Right atrium auricular region (tissue), 2 donors: ENCODE measurements at regions not wholly inside any gene's neighbourhood (a gene's known extent, or its start where the extent isn't known, plus 50 kb on each side); places are given as distances from the start of the nearest gene placed in this dataset.

Experiments
- DNase-seq: peaks from one replicate; pipeline ENCODE4 v3.0.0-alpha.2; 2019; ENCODE audit warnings: low spot score
- H3K27ac ChIP-seq, 2 donors: fragments of 200-600 bp; sonication (generic); 1 replicate in 1 of 2; 2 replicates in 1 of 2; pipeline ENCODE4 v1.5.1; 2016 to 2019
- H3K27me3 ChIP-seq, 2 donors: fragments of 200-600 bp; sonication (generic); one replicate each; pipeline versions ENCODE4 v1.5.1 to v1.6.0; 2017 to 2019
- H3K36me3 ChIP-seq: fragments of 200-600 bp; sonication (generic); one replicate; pipeline ENCODE4 v1.5.1; 2016
- H3K4me1 ChIP-seq, 2 donors: fragments of 200-600 bp; sonication (generic); one replicate each; pipeline versions ENCODE4 v1.5.1 to v1.6.0; 2017 to 2019
- H3K4me3 ChIP-seq, 2 donors: fragments of 200-600 bp; sonication (generic); 1 replicate in 1 of 2; 2 replicates in 1 of 2; pipeline ENCODE4 v1.5.1; 2017 to 2019; ENCODE audit warnings: mild to moderate bottlenecking in 1 of 2, moderate library complexity in 1 of 2
- H3K9me3 ChIP-seq, 2 donors: fragments of 200-600 bp; sonication (generic); one replicate each; pipeline ENCODE4 v1.5.1; 2019
- TF ChIP-seq, protein P1 (sequence below), 2 donors: fragments of 200-600 bp; sonication (generic); IDR thresholded peaks; one replicate each; pipeline ENCODE4 v1.5.1; 2019; ENCODE audit warnings: antibody characterized with exemption in 2 of 2

DNA sequence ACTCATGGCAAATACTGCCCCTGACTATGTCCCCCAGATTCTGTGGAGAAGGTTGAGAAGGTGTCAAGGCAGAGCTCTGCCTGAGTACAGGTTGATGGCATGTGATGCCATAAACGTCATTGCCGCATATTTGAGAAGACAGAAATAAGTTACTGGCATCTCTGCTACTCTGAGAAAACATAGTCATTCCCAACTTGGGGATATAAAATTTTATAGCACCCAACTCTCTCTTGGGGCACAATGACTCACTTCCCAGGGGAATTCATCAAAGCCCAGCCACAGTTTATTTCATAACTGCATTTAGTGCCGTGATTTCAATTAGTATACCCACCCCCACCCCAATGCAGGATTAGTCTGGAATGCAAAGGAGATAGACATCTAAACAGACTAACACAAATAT, 101.9 kb upstream of the TNR start:
- Histone ChIP-seq H3K4me3 (no peak overlapping the region), H3K27ac (no peak overlapping the region), H3K9me3 (no peaks in the 10 kb centered on the region), H3K4me1 (no peaks in the 10 kb centered on the region), H3K36me3 (no peaks in the 10 kb centered on the region), H3K27me3 (no peaks in the 10 kb centered on the region)
- TF ChIP-seq, protein P1, sequence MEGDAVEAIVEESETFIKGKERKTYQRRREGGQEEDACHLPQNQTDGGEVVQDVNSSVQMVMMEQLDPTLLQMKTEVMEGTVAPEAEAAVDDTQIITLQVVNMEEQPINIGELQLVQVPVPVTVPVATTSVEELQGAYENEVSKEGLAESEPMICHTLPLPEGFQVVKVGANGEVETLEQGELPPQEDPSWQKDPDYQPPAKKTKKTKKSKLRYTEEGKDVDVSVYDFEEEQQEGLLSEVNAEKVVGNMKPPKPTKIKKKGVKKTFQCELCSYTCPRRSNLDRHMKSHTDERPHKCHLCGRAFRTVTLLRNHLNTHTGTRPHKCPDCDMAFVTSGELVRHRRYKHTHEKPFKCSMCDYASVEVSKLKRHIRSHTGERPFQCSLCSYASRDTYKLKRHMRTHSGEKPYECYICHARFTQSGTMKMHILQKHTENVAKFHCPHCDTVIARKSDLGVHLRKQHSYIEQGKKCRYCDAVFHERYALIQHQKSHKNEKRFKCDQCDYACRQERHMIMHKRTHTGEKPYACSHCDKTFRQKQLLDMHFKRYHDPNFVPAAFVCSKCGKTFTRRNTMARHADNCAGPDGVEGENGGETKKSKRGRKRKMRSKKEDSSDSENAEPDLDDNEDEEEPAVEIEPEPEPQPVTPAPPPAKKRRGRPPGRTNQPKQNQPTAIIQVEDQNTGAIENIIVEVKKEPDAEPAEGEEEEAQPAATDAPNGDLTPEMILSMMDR (IDR thresholded peaks at IDR 0.05): no peak
- no peak for DNase-seq

DNA sequence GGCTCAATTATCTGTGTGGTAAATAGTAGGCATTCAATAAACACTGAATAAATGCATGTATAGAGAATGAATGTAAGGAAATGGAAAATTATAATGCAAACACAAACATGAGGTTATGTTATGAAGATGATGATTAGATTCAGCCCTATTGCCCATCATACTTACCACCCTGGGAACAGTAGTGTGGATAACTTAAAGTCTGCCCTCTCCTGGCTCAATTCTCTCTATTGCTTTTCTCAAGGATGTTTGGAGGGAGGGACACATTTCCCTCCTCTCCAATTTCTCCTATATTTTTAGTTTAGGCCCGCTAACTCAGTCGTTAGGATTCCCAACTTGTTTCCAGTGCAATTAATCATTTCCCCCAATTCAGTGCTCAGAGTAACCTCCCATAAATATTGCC, 101.5 kb upstream of the TNR start:
- Histone ChIP-seq H3K4me1 (no peaks in the 10 kb centered on the region), H3K36me3 (no peaks in the 10 kb centered on the region), H3K27me3 (no peaks in the 10 kb centered on the region), H3K4me3 (no peak overlapping the region), H3K27ac (no peak overlapping the region), H3K9me3 (no peaks in the 10 kb centered on the region)
- TF ChIP-seq, protein P1 (IDR thresholded peaks at IDR 0.05): no peak
- no peak for DNase-seq

DNA sequence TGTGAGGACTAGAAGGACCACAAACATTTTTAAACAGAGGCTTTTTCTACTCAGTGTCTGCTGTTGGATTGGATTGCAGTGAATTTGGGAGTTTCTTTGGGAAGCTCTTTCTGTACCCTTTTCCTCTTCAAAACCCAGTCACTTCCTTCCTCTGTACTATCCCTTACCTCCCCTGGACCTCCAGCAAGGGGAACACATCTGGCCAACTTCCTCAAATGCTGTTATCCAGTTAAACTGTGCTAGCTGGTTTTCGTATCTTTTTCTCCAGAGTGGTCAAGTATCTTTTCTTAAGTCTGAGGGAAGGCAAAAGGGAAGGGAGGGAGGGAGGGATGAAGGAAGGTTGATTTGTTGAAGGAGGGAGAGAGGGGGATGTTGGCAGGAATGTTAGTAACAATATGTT, 99.2 kb upstream of the TNR start:
- H3K4me1 ChIP-seq: no peaks in the 10 kb centered on the region

DNA sequence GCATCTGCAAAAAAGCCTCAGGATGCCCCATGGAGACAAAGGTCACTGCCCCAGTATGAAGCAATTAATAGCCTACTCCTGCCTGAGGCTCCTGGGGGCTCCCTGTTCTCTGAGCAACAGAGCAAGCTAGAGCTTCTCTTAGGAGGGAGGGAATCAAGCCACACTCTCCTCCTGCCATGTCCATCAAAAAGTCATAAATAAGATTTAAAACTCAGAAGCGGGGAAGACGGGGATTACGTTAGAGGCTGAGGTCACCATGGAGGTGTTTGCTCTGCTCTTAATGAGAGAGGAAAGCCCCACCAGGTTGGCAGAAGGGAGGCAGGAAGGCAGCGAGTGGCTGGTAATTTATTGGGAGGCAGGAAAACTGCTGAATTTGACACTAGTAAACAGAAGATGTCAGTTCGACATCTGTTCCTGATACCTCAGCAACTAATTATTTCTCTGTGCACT, 98.4 kb upstream of the TNR start:
- Histone ChIP-seq H3K4me3 (no peak overlapping the region), H3K27ac (no peak overlapping the region), H3K4me1 (no peaks in the 10 kb centered on the region), H3K9me3 (no peaks in the 10 kb centered on the region), H3K27me3 (no peaks in the 10 kb centered on the region), H3K36me3 (no peaks in the 10 kb centered on the region)
- DNase-seq: no peak
- TF ChIP-seq, protein P1 (IDR thresholded peaks at IDR 0.05): no peak

More for the DNA sequence above, 99.2 kb upstream of the TNR start:
- Histone ChIP-seq H3K27ac (no peak overlapping the region), H3K27me3 (no peaks in the 10 kb centered on the region), H3K9me3 (no peaks in the 10 kb centered on the region), H3K4me3 (no peak overlapping the region), H3K36me3 (no peaks in the 10 kb centered on the region)
- TF ChIP-seq, protein P1 (IDR thresholded peaks at IDR 0.05): no peak
- DNase-seq: no peak

DNA sequence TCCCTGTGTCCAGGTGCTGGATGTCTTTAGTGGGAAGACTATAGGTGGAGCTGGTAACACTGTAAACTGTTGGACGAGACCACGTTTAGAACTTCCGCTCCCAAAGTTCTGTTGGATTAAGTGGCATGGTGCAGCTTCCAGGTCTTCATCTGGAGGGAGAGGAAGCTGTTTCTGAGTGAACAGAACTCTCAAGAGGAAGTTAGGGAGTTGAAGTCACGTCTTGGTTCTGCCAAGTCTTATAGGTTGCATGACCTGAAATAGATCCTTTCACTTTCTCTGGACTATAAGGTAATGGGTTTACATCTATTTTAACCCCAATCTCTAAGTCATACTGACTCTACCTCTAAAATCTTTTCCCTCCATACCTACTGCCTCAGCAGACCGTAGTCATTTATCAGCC, 97.4 kb upstream of the TNR start:
- Histone ChIP-seq H3K4me1 (no peaks in the 10 kb centered on the region), H3K27ac (no peak overlapping the region), H3K27me3 (no peaks in the 10 kb centered on the region), H3K36me3 (no peaks in the 10 kb centered on the region), H3K4me3 (no peak overlapping the region), H3K9me3 (no peaks in the 10 kb centered on the region)
- TF ChIP-seq, protein P1 (IDR thresholded peaks at IDR 0.05): no peak
- DNase-seq: no peak
